ENCODE measurements at regions not wholly inside any gene's neighbourhood (a gene's known extent, or its start where the extent isn't known, plus 50 kb on each side); places are given as distances from the start of the nearest gene placed in this dataset.

GRCh38 chr13:97548711-97549110 is 114.7 kb downstream of the RAP2A start:
- H3K4me3 ChIP-seq (ENCODE audit: low read length): no peak overlapping the region
- peaks cover 0 to 4% of the 10 kb centered on the region in 2 donors for H3K4me1 Mint-ChIP-seq
- H3K4me1 ChIP-seq (ENCODE audit: control insufficient read depth, insufficient read depth, low read length): no peaks in the 10 kb centered on the region
- no peaks in the 10 kb centered on the region for H3K36me3 Mint-ChIP-seq
- no peak overlapping the region for H3K4me3 Mint-ChIP-seq
- DNase-seq (no peak), ATAC-seq (no peak)
- no peaks in the 10 kb centered on the region for H3K36me3 ChIP-seq (ENCODE audit: control insufficient read depth, insufficient read depth, low read length)
- intact Hi-C loops (cut with micrococcal nuclease): no loop called here
- no peaks in the 10 kb centered on the region for H3K9me3 Mint-ChIP-seq
- no peak overlapping the region for H3K27ac Mint-ChIP-seq
- 78% methylated on average over 4 of the region's 4 CpGs for WGBS (ENCODE audit: insufficient coverage)
- H3K27me3 ChIP-seq (ENCODE audit: control insufficient read depth, insufficient read depth, low read length): no peaks in the 10 kb centered on the region
- H3K9me3 ChIP-seq (ENCODE audit: control insufficient read depth, insufficient read depth, low read length): no peaks in the 10 kb centered on the region
- H3K27me3 Mint-ChIP-seq (ENCODE audit: low read depth in 2 of 2): peaks cover 0 to 20% of the 10 kb centered on the region in 2 donors
- TF ChIP-seq, protein P1, sequence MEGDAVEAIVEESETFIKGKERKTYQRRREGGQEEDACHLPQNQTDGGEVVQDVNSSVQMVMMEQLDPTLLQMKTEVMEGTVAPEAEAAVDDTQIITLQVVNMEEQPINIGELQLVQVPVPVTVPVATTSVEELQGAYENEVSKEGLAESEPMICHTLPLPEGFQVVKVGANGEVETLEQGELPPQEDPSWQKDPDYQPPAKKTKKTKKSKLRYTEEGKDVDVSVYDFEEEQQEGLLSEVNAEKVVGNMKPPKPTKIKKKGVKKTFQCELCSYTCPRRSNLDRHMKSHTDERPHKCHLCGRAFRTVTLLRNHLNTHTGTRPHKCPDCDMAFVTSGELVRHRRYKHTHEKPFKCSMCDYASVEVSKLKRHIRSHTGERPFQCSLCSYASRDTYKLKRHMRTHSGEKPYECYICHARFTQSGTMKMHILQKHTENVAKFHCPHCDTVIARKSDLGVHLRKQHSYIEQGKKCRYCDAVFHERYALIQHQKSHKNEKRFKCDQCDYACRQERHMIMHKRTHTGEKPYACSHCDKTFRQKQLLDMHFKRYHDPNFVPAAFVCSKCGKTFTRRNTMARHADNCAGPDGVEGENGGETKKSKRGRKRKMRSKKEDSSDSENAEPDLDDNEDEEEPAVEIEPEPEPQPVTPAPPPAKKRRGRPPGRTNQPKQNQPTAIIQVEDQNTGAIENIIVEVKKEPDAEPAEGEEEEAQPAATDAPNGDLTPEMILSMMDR (IDR thresholded peaks at IDR 0.05): no peak
- H3K27ac ChIP-seq (ENCODE audit: low read length): no peak overlapping the region

DNA sequence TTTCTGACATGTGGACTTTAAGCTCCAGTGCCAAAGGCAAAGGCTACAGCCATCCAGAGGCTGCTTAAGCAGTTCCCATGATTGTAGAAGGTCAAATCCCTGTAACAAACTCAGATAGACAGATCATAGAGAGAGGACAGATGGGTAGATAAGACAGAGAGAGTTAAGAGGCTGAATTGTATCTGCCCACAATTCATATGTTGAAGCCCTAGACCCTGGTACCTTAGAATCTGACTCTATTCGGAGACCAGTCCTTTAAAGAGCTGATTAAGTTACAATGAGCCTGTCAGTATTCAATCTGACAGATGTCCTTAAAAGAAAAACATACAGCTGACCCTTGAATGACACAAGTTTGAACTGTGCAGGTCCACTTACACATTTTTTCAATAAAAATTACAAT is 115.2 kb downstream of the RAP2A start:
- Histone ChIP-seq H3K4me3 (ENCODE audit: low read length) (no peak overlapping the region), H3K9me3 (ENCODE audit: control insufficient read depth, insufficient read depth, low read length) (no peaks in the 10 kb centered on the region), H3K27ac (ENCODE audit: low read length) (no peak overlapping the region), H3K36me3 (ENCODE audit: control insufficient read depth, insufficient read depth, low read length) (no peaks in the 10 kb centered on the region), H3K27me3 (ENCODE audit: control insufficient read depth, insufficient read depth, low read length) (no peaks in the 10 kb centered on the region), H3K4me1 (ENCODE audit: control insufficient read depth, insufficient read depth, low read length) (no peaks in the 10 kb centered on the region)
- no peak overlapping the region for H3K27ac Mint-ChIP-seq
- no peaks in the 10 kb centered on the region for H3K36me3 Mint-ChIP-seq
- intact Hi-C loops (cut with micrococcal nuclease): no loop called here
- H3K9me3 Mint-ChIP-seq: no peaks in the 10 kb centered on the region
- H3K4me3 Mint-ChIP-seq: no peak overlapping the region
- H3K27me3 Mint-ChIP-seq (ENCODE audit: low read depth in 2 of 2): peaks cover 0 to 20% of the 10 kb centered on the region in 2 donors
- TF ChIP-seq, protein P1 (IDR thresholded peaks at IDR 0.05): no peak
- ATAC-seq: no peak
- 79% methylated on average over 1 of the region's 1 CpG for WGBS (ENCODE audit: insufficient coverage)
- peaks cover 0 to 4% of the 10 kb centered on the region in 2 donors for H3K4me1 Mint-ChIP-seq
- DNase-seq: no peak

DNA sequence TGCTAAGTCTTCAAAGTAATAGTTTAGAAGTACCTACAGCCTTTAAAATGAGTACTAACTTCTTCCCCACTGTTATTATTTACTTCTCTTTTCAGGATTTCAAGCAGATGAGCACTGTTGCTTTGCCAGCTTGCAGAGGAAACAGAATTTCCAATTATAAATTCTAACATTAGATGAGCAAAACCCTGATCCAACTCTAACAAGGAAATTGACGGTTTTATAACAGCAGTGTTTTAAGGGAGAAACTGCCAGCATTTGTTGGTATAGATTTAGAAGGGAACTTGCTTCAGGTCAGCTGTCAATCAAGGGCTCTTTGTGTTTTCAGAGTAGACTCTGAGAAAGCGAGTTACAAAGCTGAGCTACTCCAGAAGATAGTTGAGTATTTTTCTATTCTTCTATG is 120.5 kb downstream of the RAP2A start:
- Histone ChIP-seq H3K4me1 (ENCODE audit: control insufficient read depth, insufficient read depth, low read length) (no peaks in the 10 kb centered on the region), H3K9me3 (ENCODE audit: control insufficient read depth, insufficient read depth, low read length) (no peaks in the 10 kb centered on the region), H3K4me3 (ENCODE audit: low read length) (no peak overlapping the region), H3K27ac (ENCODE audit: low read length) (no peak overlapping the region), H3K36me3 (ENCODE audit: control insufficient read depth, insufficient read depth, low read length) (no peaks in the 10 kb centered on the region), H3K27me3 (ENCODE audit: control insufficient read depth, insufficient read depth, low read length) (no peaks in the 10 kb centered on the region)
- intact Hi-C loops (cut with micrococcal nuclease): no loop called here
- no peak overlapping the region for H3K27ac Mint-ChIP-seq
- no peak for DNase-seq
- ATAC-seq: no peak
- H3K9me3 Mint-ChIP-seq: no peaks in the 10 kb centered on the region
- TF ChIP-seq, protein P1 (IDR thresholded peaks at IDR 0.05): no peak
- H3K27me3 Mint-ChIP-seq (ENCODE audit: low read depth in 2 of 2): peaks cover 0 to 20% of the 10 kb centered on the region in 2 donors
- WGBS (ENCODE audit: insufficient coverage): 97% methylated on average over 2 of the region's 2 CpGs
- no peaks in the 10 kb centered on the region for H3K4me1 Mint-ChIP-seq
- H3K4me3 Mint-ChIP-seq: no peak overlapping the region
- H3K36me3 Mint-ChIP-seq: no peaks in the 10 kb centered on the region

GRCh38 chr13:97555034-97555433 is 121.1 kb downstream of the RAP2A start:
- intact Hi-C loops (cut with micrococcal nuclease): no loop called here
- no CpG with 5 or more reads among the region's 1 CpG for WGBS (ENCODE audit: insufficient coverage)
- no peak overlapping the region for H3K27ac ChIP-seq (ENCODE audit: low read length)
- DNase-seq (no peak), ATAC-seq (no peak)
- H3K27me3 Mint-ChIP-seq (ENCODE audit: low read depth in 2 of 2): peaks cover 0 to 16% of the 10 kb centered on the region in 2 donors
- no peaks in the 10 kb centered on the region for H3K9me3 ChIP-seq (ENCODE audit: control insufficient read depth, insufficient read depth, low read length)
- no peaks in the 10 kb centered on the region for H3K36me3 ChIP-seq (ENCODE audit: control insufficient read depth, insufficient read depth, low read length)
- H3K4me3 Mint-ChIP-seq: no peak overlapping the region
- no peaks in the 10 kb centered on the region for H3K4me1 Mint-ChIP-seq
- H3K27me3 ChIP-seq (ENCODE audit: control insufficient read depth, insufficient read depth, low read length): no peaks in the 10 kb centered on the region
- H3K36me3 Mint-ChIP-seq: no peaks in the 10 kb centered on the region
- H3K27ac Mint-ChIP-seq: no peak overlapping the region
- no peak overlapping the region for H3K4me3 ChIP-seq (ENCODE audit: low read length)
- H3K4me1 ChIP-seq (ENCODE audit: control insufficient read depth, insufficient read depth, low read length): no peaks in the 10 kb centered on the region
- TF ChIP-seq, protein P1 (IDR thresholded peaks at IDR 0.05): no peak
- H3K9me3 Mint-ChIP-seq: no peaks in the 10 kb centered on the region

All from natural killer cell (primary cell).